Osteoblast (primary cell): ENCODE measurements at regions not wholly inside any gene's neighbourhood (a gene's known extent, or its start where the extent isn't known, plus 50 kb on each side); places are given as distances from the start of the nearest gene placed in this dataset.

Source experiments
- DNase-seq: peaks from one replicate; pipeline ENCODE4 v3.0.0; 2011; ENCODE audit warnings: low spot score, mixed read lengths; ENCODE audit not compliant: insufficient read length; ENCODE audit errors: missing footprints
- H2AFZ ChIP-seq: 2 replicates; pipeline ENCODE4 v1.6.0; 2011; ENCODE audit warnings: mild to moderate bottlenecking, low read length
- H3K27ac ChIP-seq: 2 replicates; pipeline ENCODE4 v1.5.1; 2011; ENCODE audit warnings: mild to moderate bottlenecking, low read depth, low read length, moderate library complexity
- H3K27me3 ChIP-seq: 2 replicates; pipeline ENCODE4 v1.6.0; 2012; ENCODE audit warnings: mild to moderate bottlenecking, control low read depth, inconsistent platforms, low read length, moderate library complexity; ENCODE audit not compliant: insufficient read depth
- H3K36me3 ChIP-seq: 2 replicates; pipeline ENCODE4 v1.5.1; 2011; ENCODE audit warnings: mild to moderate bottlenecking, low read length, control low read depth, moderate library complexity; ENCODE audit not compliant: insufficient read depth
- H3K4me1 ChIP-seq: 2 replicates; pipeline ENCODE4 v1.5.1; 2011; ENCODE audit warnings: mild to moderate bottlenecking, low read length, control low read depth, moderate library complexity; ENCODE audit not compliant: insufficient read depth
- H3K4me2 ChIP-seq: 2 replicates; pipeline ENCODE4 v1.6.0; 2011; ENCODE audit warnings: mild to moderate bottlenecking, low read length; ENCODE audit not compliant: insufficient read depth
- H3K4me3 ChIP-seq: fragments of 200-600 bp; sonication (generic); 3 replicates; pipeline ENCODE4 v1.5.1; 2012; ENCODE audit warnings: mild to moderate bottlenecking, low read length, inconsistent platforms; ENCODE audit not compliant: insufficient read depth
- H3K79me2 ChIP-seq: 2 replicates; pipeline ENCODE4 v1.6.0; 2012; ENCODE audit warnings: mild to moderate bottlenecking, low read length, control low read depth, inconsistent platforms; ENCODE audit not compliant: insufficient read depth
- H3K9me3 ChIP-seq: 2 replicates; pipeline ENCODE4 v1.5.1; 2011; ENCODE audit warnings: low read depth, low read length, control low read depth
- H4K20me1 ChIP-seq: 2 replicates; pipeline ENCODE4 v1.6.0; 2012; ENCODE audit warnings: mild to moderate bottlenecking, low read length, control low read depth; ENCODE audit not compliant: insufficient read depth
- TF ChIP-seq, protein P1 (sequence below): IDR thresholded peaks from 2 replicates; pipeline ENCODE4 v1.5.1; 2011; ENCODE audit warnings: mild to moderate bottlenecking, low read depth, low read length, moderate library complexity; ENCODE audit errors: extremely low read depth

DNA sequence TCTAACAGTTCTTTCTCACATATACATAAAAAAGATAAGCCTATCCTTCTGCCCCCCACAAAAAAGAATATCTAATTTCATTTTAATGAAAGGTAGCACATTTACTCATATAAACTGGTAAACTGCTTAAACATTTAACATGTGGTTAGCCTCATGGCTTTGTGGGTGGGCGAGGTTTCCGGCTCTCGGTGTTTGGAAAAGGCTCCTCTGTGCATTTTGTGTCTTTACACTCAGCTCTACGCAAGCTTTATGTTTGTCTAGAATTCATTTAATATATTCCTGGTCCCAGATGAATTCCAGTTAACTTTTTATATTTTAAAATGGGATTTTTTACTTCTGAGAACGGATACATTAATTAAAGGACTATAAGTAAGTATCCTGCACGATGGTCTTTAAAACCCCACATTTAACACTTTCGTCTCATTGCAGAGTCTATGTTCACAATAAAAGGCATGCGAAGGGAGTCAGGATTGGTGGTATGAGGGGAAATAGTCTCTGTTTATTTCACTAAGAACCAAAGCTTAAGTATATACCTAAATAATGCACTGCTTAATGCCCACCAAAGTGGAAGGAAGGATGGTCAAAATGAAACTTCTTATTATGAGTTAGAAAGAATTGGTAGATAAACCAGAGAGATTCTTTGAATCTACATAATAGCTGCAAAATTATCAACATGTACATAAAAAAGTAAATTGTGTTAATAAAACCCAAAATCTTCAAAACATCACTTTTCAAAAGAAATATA, 197.2 kb downstream of the CRPPA start:
- no peak for DNase-seq
- peak overlapping the region; percentile 59 for H3K4me2 ChIP-seq
- peak overlapping the region; percentile 60 for H2AFZ ChIP-seq
- H3K27ac ChIP-seq, result no peak overlapping the region
- H4K20me1 ChIP-seq, result no peaks in the 10 kb centered on the region
- H3K9me3 ChIP-seq, result no peaks in the 10 kb centered on the region
- no peaks in the 10 kb centered on the region for H3K27me3 ChIP-seq
- no peaks in the 10 kb centered on the region for H3K36me3 ChIP-seq
- H3K4me1 ChIP-seq, result no peaks in the 10 kb centered on the region
- TF ChIP-seq, protein P1, sequence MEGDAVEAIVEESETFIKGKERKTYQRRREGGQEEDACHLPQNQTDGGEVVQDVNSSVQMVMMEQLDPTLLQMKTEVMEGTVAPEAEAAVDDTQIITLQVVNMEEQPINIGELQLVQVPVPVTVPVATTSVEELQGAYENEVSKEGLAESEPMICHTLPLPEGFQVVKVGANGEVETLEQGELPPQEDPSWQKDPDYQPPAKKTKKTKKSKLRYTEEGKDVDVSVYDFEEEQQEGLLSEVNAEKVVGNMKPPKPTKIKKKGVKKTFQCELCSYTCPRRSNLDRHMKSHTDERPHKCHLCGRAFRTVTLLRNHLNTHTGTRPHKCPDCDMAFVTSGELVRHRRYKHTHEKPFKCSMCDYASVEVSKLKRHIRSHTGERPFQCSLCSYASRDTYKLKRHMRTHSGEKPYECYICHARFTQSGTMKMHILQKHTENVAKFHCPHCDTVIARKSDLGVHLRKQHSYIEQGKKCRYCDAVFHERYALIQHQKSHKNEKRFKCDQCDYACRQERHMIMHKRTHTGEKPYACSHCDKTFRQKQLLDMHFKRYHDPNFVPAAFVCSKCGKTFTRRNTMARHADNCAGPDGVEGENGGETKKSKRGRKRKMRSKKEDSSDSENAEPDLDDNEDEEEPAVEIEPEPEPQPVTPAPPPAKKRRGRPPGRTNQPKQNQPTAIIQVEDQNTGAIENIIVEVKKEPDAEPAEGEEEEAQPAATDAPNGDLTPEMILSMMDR, result no peak
- peak overlapping the region; percentile 40 for H3K4me3 ChIP-seq
- H3K79me2 ChIP-seq, result no peaks in the 10 kb centered on the region

DNA sequence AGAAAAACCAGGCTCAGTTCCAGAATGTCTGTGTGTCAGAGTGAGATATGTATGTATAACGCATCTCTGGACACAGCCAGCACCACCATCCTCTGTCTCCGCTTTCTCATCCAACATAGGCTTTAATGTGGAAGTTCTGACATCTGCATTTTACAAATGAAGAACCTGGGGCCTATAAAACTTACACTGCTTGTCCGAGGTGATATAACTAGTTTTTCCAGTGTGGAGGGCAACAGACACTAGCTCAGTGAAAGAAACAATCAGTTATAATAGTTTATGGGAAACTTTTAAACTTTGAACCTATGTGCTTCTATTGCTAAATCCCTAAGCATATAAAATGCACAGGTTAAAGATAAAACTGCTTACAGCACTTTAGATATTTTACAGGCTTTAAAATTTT, 208.7 kb downstream of the CRPPA start:
- H3K27ac ChIP-seq, result no peak overlapping the region
- no peaks in the 10 kb centered on the region for H3K4me1 ChIP-seq

DNA sequence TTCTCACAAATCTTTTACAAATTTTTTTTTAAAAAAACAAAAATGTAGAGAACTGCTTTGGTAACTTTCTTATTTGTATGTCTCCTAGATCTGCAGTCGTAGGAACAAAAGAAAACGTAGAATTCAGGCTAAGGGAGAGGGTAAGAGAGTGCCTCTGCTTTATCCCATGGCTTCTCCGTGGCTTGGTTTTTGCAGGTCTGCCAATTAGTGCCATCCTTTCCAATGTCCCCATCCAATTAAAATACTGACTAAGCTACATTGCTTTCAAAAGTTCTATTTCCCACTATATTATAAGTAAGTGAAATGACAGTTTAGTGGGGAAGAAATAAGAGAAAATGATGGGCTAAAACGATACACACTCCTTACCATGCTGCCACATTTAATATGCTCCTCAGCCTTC, 209.3 kb downstream of the CRPPA start:
- H4K20me1 ChIP-seq, result no peaks in the 10 kb centered on the region

More for the DNA sequence above, 208.7 kb downstream of the CRPPA start:
- Histone ChIP-seq H3K36me3 (no peaks in the 10 kb centered on the region), H2AFZ (no peak overlapping the region), H3K4me3 (no peak overlapping the region), H3K4me2 (no peak overlapping the region), H4K20me1 (no peaks in the 10 kb centered on the region), H3K9me3 (no peaks in the 10 kb centered on the region), H3K27me3 (no peaks in the 10 kb centered on the region), H3K79me2 (no peaks in the 10 kb centered on the region)
- TF ChIP-seq, protein P1, result no peak
- no peak for DNase-seq

DNA sequence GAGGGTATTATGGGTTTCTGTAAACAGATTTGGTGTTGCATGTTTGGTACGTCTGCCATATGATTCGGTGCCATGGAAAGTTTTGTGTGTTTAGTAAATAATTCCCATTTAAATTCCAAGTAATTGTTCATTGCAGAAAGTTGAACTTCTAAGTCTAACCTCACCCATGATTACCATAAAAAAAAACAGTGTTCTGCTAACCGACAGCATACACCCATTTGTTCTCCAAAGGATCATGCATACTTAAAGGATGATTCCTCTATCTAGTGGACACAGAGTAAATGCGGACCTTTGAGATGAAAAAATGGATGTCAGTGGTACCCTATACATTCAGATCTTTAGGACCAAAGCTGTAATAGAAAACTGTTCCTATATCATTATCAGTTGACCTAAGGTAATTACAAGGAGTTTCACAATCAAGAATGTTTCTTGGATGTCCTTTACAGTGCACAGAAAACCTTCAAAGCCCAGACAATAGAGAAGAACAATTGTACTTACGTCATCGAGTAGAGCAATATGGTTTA, 209.9 kb downstream of the CRPPA start:
- Histone ChIP-seq H3K79me2 (no peaks in the 10 kb centered on the region), H3K4me2 (no peak overlapping the region), H3K4me1 (no peaks in the 10 kb centered on the region), H3K36me3 (no peaks in the 10 kb centered on the region), H3K9me3 (no peaks in the 10 kb centered on the region), H3K27ac (no peak overlapping the region), H3K4me3 (no peak overlapping the region), H3K27me3 (no peaks in the 10 kb centered on the region), H2AFZ (no peak overlapping the region), H4K20me1 (no peaks in the 10 kb centered on the region)
- TF ChIP-seq, protein P1, result no peak
- DNase-seq, result no peak

More for the DNA sequence above, 209.3 kb downstream of the CRPPA start:
- Histone ChIP-seq H3K4me1 (no peaks in the 10 kb centered on the region), H3K79me2 (no peaks in the 10 kb centered on the region), H3K4me3 (no peak overlapping the region), H3K27me3 (no peaks in the 10 kb centered on the region), H3K36me3 (no peaks in the 10 kb centered on the region), H3K9me3 (no peaks in the 10 kb centered on the region), H3K4me2 (no peak overlapping the region), H3K27ac (no peak overlapping the region), H2AFZ (no peak overlapping the region)
- peak; percentile 69 for DNase-seq
- TF ChIP-seq, protein P1, result no peak
